8988T (cell line): ENCODE measurements at regions not wholly inside any gene's neighbourhood (a gene's known extent, or its start where the extent isn't known, plus 50 kb on each side); places are given as distances from the start of the nearest gene placed in this dataset.

ENCODE experiments used
- DNase-seq: peaks from one replicate; pipeline ENCODE4 v3.0.0; 2011

DNA sequence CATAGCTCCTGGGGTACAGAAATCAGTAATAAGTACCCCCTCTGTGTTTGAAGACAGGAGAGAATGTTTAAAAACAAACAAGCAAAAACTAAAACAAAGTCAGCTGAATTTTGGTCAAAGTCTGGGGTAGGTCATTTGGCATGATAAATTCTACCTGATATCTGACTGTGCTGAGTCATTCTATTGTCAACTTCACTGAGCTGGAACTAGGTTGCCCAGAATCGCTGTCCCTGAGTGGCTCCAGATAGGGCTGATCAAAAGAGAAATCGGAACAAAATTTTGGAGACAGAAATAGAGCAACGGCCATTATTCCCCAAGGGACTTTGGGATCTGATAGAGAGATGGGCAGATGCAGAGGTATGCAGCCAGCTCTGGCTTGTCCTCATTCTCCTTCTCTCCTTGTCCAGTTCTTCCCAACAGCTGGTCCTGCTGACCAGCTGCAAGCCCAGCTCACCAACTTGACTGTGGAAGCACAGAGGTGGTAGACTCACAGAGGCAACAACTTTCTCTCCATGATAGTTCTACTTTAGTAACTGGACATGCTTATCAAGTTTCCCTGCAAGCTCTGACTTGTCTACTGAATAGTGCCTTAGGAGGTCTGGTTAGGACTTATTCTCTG is 57.3 kb upstream of the MYRIP start:
- DNase-seq = no peak

DNA sequence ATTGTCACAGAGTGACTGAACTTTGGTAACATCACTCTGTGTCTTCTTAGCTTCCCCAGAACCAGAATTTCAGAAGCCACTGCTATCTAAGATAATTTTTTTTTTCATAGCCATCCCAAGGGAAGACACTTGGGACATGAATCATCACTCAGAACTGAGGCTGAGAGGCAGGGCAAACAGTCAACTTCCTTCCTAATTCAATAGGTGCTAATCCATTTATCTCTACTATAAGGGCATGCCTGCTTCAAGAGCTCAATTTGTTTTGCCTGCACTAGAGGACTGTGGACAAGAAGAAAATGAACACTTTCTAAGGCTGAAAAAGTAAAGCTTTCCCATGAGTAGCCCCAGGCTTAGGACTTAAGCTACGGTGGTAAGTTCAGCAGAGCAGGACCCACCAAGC is 56.7 kb upstream of the MYRIP start:
- no peak for DNase-seq

GRCh38 chr3:39753391-39753790 is 56.0 kb upstream of the MYRIP start:
- DNase-seq = no peak

DNA sequence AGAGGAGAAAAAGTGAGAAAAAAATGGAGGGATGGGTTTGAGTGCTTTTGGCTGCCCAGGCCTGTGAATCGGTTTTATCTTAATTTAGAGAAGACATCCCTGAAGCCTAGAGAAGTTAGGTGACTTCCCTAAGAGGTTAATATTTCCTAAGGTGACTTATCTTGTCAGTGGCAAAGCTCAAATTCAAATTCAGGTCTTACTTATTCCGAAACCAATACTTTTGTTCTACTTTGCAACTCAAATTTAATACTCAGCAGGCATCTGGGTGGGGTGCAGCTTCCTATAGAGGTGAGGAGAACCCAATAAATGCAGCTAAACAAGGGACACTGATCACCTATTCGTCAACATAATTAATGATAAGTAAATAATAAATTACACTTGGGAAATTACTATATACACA is 54.9 kb upstream of the MYRIP start:
- DNase-seq = no peak

GRCh38 chr3:39755100-39755499 is 54.3 kb upstream of the MYRIP start:
- no peak for DNase-seq

- DNase-seq = no peak
Measured at GRCh38 chr3:39757307-39757706, 52.1 kb upstream of the MYRIP start.
